ENCODE measurements at regions not wholly inside any gene's neighbourhood (a gene's known extent, or its start where the extent isn't known, plus 50 kb on each side); places are given as distances from the start of the nearest gene placed in this dataset.

GRCh38 chr15:69763831-69764230 lies 311.2 kb downstream of the RPLP1 start:
- TF ChIP-seq CTCF (IDR thresholded peaks at IDR 0.05; ENCODE audit: low read depth, low read length, poor library complexity, severe bottlenecking) (no peak), EZH2phosphoT487 (IDR thresholded peaks at IDR 0.05; ENCODE audit: borderline replicate concordance, low read length) (no peak)

All from DOHH2 (cell line).